H1 (cell line): ENCODE measurements at regions not wholly inside any gene's neighbourhood (a gene's known extent, or its start where the extent isn't known, plus 50 kb on each side); places are given as distances from the start of the nearest gene placed in this dataset.

Source experiments
- CTCF ChIP-seq, 3 experiments: IDR thresholded peaks; 1 replicate in 2 of 3; 2 replicates in 1 of 3; pipeline versions ENCODE4 v1.5.1 to v1.6.1; 2011; ENCODE audit warnings: low read length in 3 of 3, mild to moderate bottlenecking in 3 of 3, inconsistent platforms in 2 of 3, low read depth in 1 of 3, moderate library complexity in 1 of 3; ENCODE audit not compliant: insufficient read depth in 1 of 3; ENCODE audit errors: control extremely low read depth in 1 of 3
- POLR2AphosphoS5 ChIP-seq: IDR thresholded peaks from 2 replicates; pipeline ENCODE4 v1.6.1; 2011; ENCODE audit warnings: low read depth, low read length
- SIN3A ChIP-seq, 2 experiments: IDR thresholded peaks in 1 of 2; conservative IDR thresholded peaks in 1 of 2; 2 replicates each; pipeline ENCODE4 v1.6.1; 2011 to 2012; ENCODE audit warnings: low read length in 2 of 2, improper control_type of control experiment in 1 of 2, low read depth in 1 of 2, mild to moderate bottlenecking in 1 of 2

- TF ChIP-seq CTCF (IDR thresholded peaks at IDR 0.05; ENCODE audit: control extremely low read depth in 1 of 3, insufficient read depth in 1 of 3, low read depth in 1 of 3, low read length in 3 of 3) (no peak), POLR2AphosphoS5 (no peak), SIN3A (conservative IDR thresholded peaks at IDR 0.05 in 1 of 2, IDR thresholded peaks at IDR 0.05 in 1 of 2; ENCODE audit: low read depth in 1 of 2, low read length in 2 of 2) (no peak)
These were observed 415.1 kb downstream of the LRRIQ3 start for GRCh38 chr1:73782901-73783300.
